ENCODE measurements at regions not wholly inside any gene's neighbourhood (a gene's known extent, or its start where the extent isn't known, plus 50 kb on each side); places are given as distances from the start of the nearest gene placed in this dataset.

- TF ChIP-seq ZBTB10 (tag by site-specific recombination; IDR thresholded peaks at IDR 0.05) (no peak), CTCF (tag by site-specific recombination; IDR thresholded peaks at IDR 0.05) (no peak), HOXA7 (CRISPR knock-in tag; IDR thresholded peaks at IDR 0.05; ENCODE audit: borderline replicate concordance) (no peak), ZNF423 (tag by site-specific recombination; IDR thresholded peaks at IDR 0.05) (no peak), ZSCAN4 (tag by site-specific recombination; IDR thresholded peaks at IDR 0.05) (no peak), ZNF624 (tag by site-specific recombination; IDR thresholded peaks at IDR 0.05) (no peak), ZNF660 (tag by site-specific recombination; IDR thresholded peaks at IDR 0.05) (no peak), ZXDB (tag by site-specific recombination; IDR thresholded peaks at IDR 0.05) (no peak)
These were observed 1152.0 kb upstream of the ACO1 start for GRCh38 chr9:31232485-31232884.

All from HEK293 (cell line).